Chondrocyte (in vitro differentiated cells): ENCODE measurements at regions not wholly inside any gene's neighbourhood (a gene's known extent, or its start where the extent isn't known, plus 50 kb on each side); places are given as distances from the start of the nearest gene placed in this dataset.

Experiments used
- DNase-seq: peaks from one replicate; pipeline ENCODE4 v3.0.0; 2021; ENCODE audit warnings: mixed read lengths, low spot score
- H3K27ac Mint-ChIP-seq: one replicate; pipeline ENCODE4 v1.8.0; 2021; ENCODE audit warnings: mild to moderate bottlenecking, moderate library complexity, mixed read lengths; ENCODE audit not compliant: unreplicated experiment
- H3K27me3 Mint-ChIP-seq: 2 replicates; pipeline ENCODE4 v1.8.0; 2021; ENCODE audit warnings: low read depth, mixed read lengths
- H3K36me3 Mint-ChIP-seq: 2 replicates; pipeline ENCODE4 v1.8.0; 2021; ENCODE audit warnings: low read depth, mixed read lengths
- H3K4me1 Mint-ChIP-seq: 2 replicates; pipeline ENCODE4 v1.8.0; 2021; ENCODE audit warnings: low read depth, mild to moderate bottlenecking, mixed read lengths
- H3K4me3 Mint-ChIP-seq: one replicate; pipeline ENCODE4 v1.8.0; 2021; ENCODE audit warnings: mild to moderate bottlenecking, moderate library complexity, mixed read lengths; ENCODE audit not compliant: unreplicated experiment
- H3K9me3 Mint-ChIP-seq: 2 replicates; pipeline ENCODE4 v1.8.0; 2021; ENCODE audit warnings: low read depth, mixed read lengths
- CTCF ChIP-seq: fragments of 200-600 bp; sonication (generic); IDR thresholded peaks from 2 replicates; pipeline ENCODE4 v1.5.0; 2021; ENCODE audit warnings: antibody characterized with exemption, mild to moderate bottlenecking, moderate library complexity

GRCh38 chrX:39189431-39189830, 388.2 kb downstream of the MID1IP1 start:
- Mint-ChIP-seq H3K36me3 (peaks cover 3% of the 10 kb centered on the region), H3K27me3 (peaks cover 7% of the 10 kb centered on the region), H3K9me3 (peaks cover 28% of the 10 kb centered on the region), H3K4me3 (no peak overlapping the region), H3K27ac (no peak overlapping the region), H3K4me1 (no peaks in the 10 kb centered on the region)
- no peak for DNase-seq
- TF ChIP-seq CTCF = no peak

DNA sequence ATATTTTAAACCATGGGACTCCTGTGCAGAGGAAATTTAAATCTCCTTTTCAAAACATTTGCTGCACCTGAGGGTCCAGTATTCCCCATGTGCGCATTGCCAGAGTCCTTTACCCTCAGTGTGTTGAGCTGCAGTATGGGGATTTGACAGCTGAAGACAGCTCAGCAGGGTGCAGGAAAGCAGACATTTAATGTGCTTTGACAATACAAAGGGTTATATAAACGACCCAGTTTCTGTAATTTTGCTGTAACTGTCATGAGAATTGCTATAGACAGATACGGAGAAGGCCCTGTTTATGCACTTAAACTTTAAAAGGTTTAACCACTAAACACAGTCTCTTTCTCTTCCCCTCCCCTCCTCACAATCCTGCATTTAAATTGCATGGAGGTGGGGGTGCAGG, 393.4 kb downstream of the MID1IP1 start:
- H3K9me3 Mint-ChIP-seq = peaks cover 11% of the 10 kb centered on the region
- TF ChIP-seq CTCF = no peak
- H3K4me3 Mint-ChIP-seq = no peak overlapping the region
- no peak overlapping the region for H3K27ac Mint-ChIP-seq
- H3K4me1 Mint-ChIP-seq = peaks cover 9% of the 10 kb centered on the region
- no peaks in the 10 kb centered on the region for H3K36me3 Mint-ChIP-seq
- DNase-seq = no peak
- peaks cover 3% of the 10 kb centered on the region for H3K27me3 Mint-ChIP-seq

- no peaks in the 10 kb centered on the region for H3K36me3 Mint-ChIP-seq
- no peak overlapping the region for H3K27ac Mint-ChIP-seq
Measured at GRCh38 chrX:39195156-39195555, 393.9 kb downstream of the MID1IP1 start.

GRCh38 chrX:39196192-39197102, 395.2 kb downstream of the MID1IP1 start:
- no peak for TF ChIP-seq CTCF
- H3K9me3 Mint-ChIP-seq = peaks cover 9% of the 10 kb centered on the region
- no peaks in the 10 kb centered on the region for H3K36me3 Mint-ChIP-seq
- no peak overlapping the region for H3K27ac Mint-ChIP-seq
- H3K4me3 Mint-ChIP-seq = no peak overlapping the region
- DNase-seq = no peak
- peaks cover 4% of the 10 kb centered on the region for H3K27me3 Mint-ChIP-seq
- H3K4me1 Mint-ChIP-seq = peaks cover 9% of the 10 kb centered on the region

More at GRCh38 chrX:39195156-39195555, 393.9 kb downstream of the MID1IP1 start:
- no peak for DNase-seq
- H3K4me1 Mint-ChIP-seq = peaks cover 9% of the 10 kb centered on the region
- H3K9me3 Mint-ChIP-seq = peaks cover 12% of the 10 kb centered on the region
- no peak overlapping the region for H3K4me3 Mint-ChIP-seq
- H3K27me3 Mint-ChIP-seq = peaks cover 4% of the 10 kb centered on the region
- no peak for TF ChIP-seq CTCF

DNA sequence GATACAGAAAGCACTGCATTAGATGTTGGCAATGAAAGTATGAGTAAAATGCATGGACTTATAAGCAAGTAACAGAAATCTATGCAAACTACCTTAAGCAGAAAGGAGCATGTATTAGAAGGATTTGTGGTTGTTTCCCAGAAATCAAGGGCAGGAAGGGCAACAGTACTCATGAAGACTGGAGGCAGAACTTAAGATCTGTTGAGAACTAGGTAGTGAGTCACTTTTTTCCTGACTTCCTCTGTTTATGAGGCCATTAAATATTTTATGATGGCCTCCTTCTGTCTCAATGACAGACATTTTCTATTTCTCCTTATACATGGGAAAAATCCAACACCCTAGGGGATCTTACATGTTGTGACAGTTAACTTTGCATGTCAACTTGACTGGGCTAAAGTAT, 398.2 kb downstream of the MID1IP1 start:
- Mint-ChIP-seq H3K36me3 (no peaks in the 10 kb centered on the region), H3K27me3 (peaks cover 4% of the 10 kb centered on the region), H3K4me1 (peaks cover 9% of the 10 kb centered on the region), H3K9me3 (peaks cover 6% of the 10 kb centered on the region), H3K4me3 (no peak overlapping the region), H3K27ac (no peak overlapping the region)
- no peak for DNase-seq
- no peak for TF ChIP-seq CTCF
